ENCODE measurements at regions not wholly inside any gene's neighbourhood (a gene's known extent, or its start where the extent isn't known, plus 50 kb on each side); places are given as distances from the start of the nearest gene placed in this dataset.

- TF ChIP-seq EP300 (IDR thresholded peaks at IDR 0.05; ENCODE audit: borderline replicate concordance) (no peak), REST (IDR thresholded peaks at IDR 0.05; ENCODE audit: low read depth) (no peak), TEAD4 (IDR thresholded peaks at IDR 0.05) (no peak), MAX (IDR thresholded peaks at IDR 0.05) (no peak), TAF1 (IDR thresholded peaks at IDR 0.05; ENCODE audit: low read depth) (no peak), CREB1 (IDR thresholded peaks at IDR 0.05; ENCODE audit: low read depth) (no peak), EGR1 (IDR thresholded peaks at IDR 0.05) (no peak), RAD21 (IDR thresholded peaks at IDR 0.05; ENCODE audit: low read depth) (no peak), USF1 (IDR thresholded peaks at IDR 0.05) (no peak)
Measured at GRCh38 chr9:85402551-85402950, 339.2 kb downstream of the AGTPBP1 start.

Data from Ishikawa (cell line).